ENCODE measurements at regions not wholly inside any gene's neighbourhood (a gene's known extent, or its start where the extent isn't known, plus 50 kb on each side); places are given as distances from the start of the nearest gene placed in this dataset.
A peak's percentile ranks its signal among the peaks of the same experiment; 100 is the strongest.
"Not testable (repeated sequence)": the region's sequence is repeated elsewhere in the genome, so short reads cannot be mapped to it uniquely, and the experiment has no call there.

GRCh38 chr10:27330074-27330473 is 89.5 kb upstream of the ACBD5 start:
- DNase-seq (no peak), ATAC-seq (no peak)
- H3K36me3 ChIP-seq = no peaks in the 10 kb centered on the region
- H3K4me1 ChIP-seq = no peaks in the 10 kb centered on the region
- no peak overlapping the region for H3K4me3 ChIP-seq
- WGBS, 4 donors = 81 to 88% (median 86%) methylated on average over 3 of the region's 3 CpGs
- no peaks in the 10 kb centered on the region for H3K27me3 ChIP-seq
- H3K27ac ChIP-seq = no peak overlapping the region
- no peaks in the 10 kb centered on the region for H3K9me3 ChIP-seq
- intact Hi-C loops (cut with DNase I) = no loop called here
- TF ChIP-seq POLR2A (IDR thresholded peaks at IDR 0.05) (no peak), CTCF (IDR thresholded peaks at IDR 0.05) (no peak)

- no peak for DNase-seq
- no peaks in the 10 kb centered on the region for H3K4me1 ChIP-seq
- H3K36me3 ChIP-seq = no peaks in the 10 kb centered on the region
- 87 to 94% (median 92%) methylated on average over 1 of the region's 1 CpG for WGBS, 4 donors
- no peaks in the 10 kb centered on the region for H3K9me3 ChIP-seq
- no peak for ATAC-seq
- H3K27ac ChIP-seq = no peak overlapping the region
- TF ChIP-seq CTCF (IDR thresholded peaks at IDR 0.05) = no peak
- no peak for TF ChIP-seq POLR2A (IDR thresholded peaks at IDR 0.05)
- intact Hi-C loops (cut with DNase I) = loop anchor here in 1 of 10 donors (10.0 kb wide), 1 partner anchor 704 kb away; no protein-coding TSS in a partner anchor
- H3K27me3 ChIP-seq = no peaks in the 10 kb centered on the region
- no peak overlapping the region for H3K4me3 ChIP-seq
Measured at GRCh38 chr10:27328946-27329345, 88.3 kb upstream of the ACBD5 start.

GRCh38 chr10:27326748-27327147 is 86.2 kb upstream of the ACBD5 start:
- H3K9me3 ChIP-seq, H3K4me3 ChIP-seq, ATAC-seq, H3K4me1 ChIP-seq, H3K27me3 ChIP-seq, H3K27ac ChIP-seq, DNase-seq, H3K36me3 ChIP-seq: not testable (repeated sequence)
- 88 to 94% (median 90%) methylated on average over 5 of the region's 5 CpGs for WGBS, 4 donors
- intact Hi-C loops (cut with DNase I) = loop anchor here in 1 of 10 donors (10.0 kb wide), 1 partner anchor 702 kb away; no protein-coding TSS in a partner anchor

DNA sequence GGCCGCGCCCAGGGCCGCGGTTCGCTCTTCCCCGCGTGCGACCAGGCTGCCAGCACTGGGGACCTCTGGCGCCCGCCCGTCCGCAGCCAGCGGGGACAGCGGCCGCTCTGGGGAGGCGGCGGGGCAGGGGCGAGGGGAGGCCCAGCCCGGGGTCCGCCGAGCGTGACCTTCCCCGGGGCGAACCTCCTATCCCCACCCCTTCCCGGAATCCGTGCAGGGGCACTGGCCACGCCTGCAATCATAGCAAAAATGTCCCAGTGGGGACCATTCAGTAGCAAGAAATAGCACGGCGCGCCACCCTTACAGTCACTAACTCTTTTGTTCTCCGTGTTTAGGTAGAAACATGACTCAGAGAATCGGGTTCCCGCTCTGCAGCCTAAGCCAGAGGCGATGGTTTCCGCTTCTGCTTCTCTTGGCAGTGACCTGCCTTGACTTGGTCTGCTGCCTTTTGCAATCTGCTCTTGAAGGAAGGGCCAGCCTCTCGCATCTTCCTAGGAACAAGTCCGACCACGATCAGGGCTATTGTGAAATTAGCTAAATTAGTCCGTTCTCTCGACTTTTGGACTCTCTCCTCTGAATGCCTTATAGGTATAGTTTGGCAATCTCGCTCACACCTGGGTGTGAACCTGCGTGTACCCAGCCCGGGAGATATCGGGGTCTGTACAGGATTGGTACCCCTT is 79.3 kb upstream of the ACBD5 start:
- H3K4me3 ChIP-seq = peak overlapping the region in 11 of 12 donors; percentile 26 to 61 (median 47)
- peak overlapping the region in 11 of 12 donors; percentile 14 to 92 (median 65) for H3K27ac ChIP-seq
- H3K36me3 ChIP-seq = no peaks in the 10 kb centered on the region
- ATAC-seq = peak; percentile 77 to 97 (median 92)
- peaks cover 0 to 13% (median 0%) of the 10 kb centered on the region in 9 donors for H3K27me3 ChIP-seq
- WGBS, 4 donors = 18 to 33% (median 26%) methylated on average over 34 to 44 of the region's 44 CpGs
- no peak for TF ChIP-seq CTCF (IDR thresholded peaks at IDR 0.05)
- TF ChIP-seq POLR2A (IDR thresholded peaks at IDR 0.05) = no peak
- peaks cover 0 to 16% (median 1%) of the 10 kb centered on the region in 12 donors for H3K4me1 ChIP-seq
- intact Hi-C loops (cut with DNase I) = loop anchor here in 3 of 10 donors (5.0 to 10.0 kb wide), 3 partner anchors 693 to 748 kb away; no protein-coding TSS in a partner anchor
- peak; percentile 50 to 88 (median 71) for DNase-seq
- H3K9me3 ChIP-seq = no peaks in the 10 kb centered on the region

- intact Hi-C loops (cut with DNase I) = loop anchor here in 1 of 10 donors (5.0 kb wide), 1 partner anchor 692 kb away; no protein-coding TSS in a partner anchor
- peak overlapping the region in 5 of 12 donors; percentile 42 to 61 (median 47) for H3K4me3 ChIP-seq
- not testable (repeated sequence) for ATAC-seq, H3K9me3 ChIP-seq, DNase-seq, H3K36me3 ChIP-seq
- peaks cover 0 to 13% (median 0%) of the 10 kb centered on the region in 9 donors for H3K27me3 ChIP-seq
- H3K27ac ChIP-seq = peak overlapping the region in 10 of 12 donors; percentile 14 to 92 (median 60)
- H3K4me1 ChIP-seq = peaks cover 0 to 16% (median 1%) of the 10 kb centered on the region in 12 donors
- WGBS, 4 donors = 93 to 96% (median 94%) methylated on average over 5 of the region's 5 CpGs
Measured at GRCh38 chr10:27319139-27319538, 78.5 kb upstream of the ACBD5 start.

GRCh38 chr10:27315082-27315481 is 74.5 kb upstream of the ACBD5 start:
- not testable (repeated sequence) for DNase-seq, H3K36me3 ChIP-seq, H3K27ac ChIP-seq, ATAC-seq, H3K4me1 ChIP-seq, H3K4me3 ChIP-seq, H3K9me3 ChIP-seq
- H3K27me3 ChIP-seq = peaks cover 0 to 13% (median 0%) of the 10 kb centered on the region in 9 donors
- 68 to 91% (median 81%) methylated on average over 2 of the region's 2 CpGs for WGBS, 4 donors
- intact Hi-C loops (cut with DNase I) = loop anchor here in 1 of 10 donors (5.0 kb wide), 1 partner anchor 688 kb away; no protein-coding TSS in a partner anchor

DNA sequence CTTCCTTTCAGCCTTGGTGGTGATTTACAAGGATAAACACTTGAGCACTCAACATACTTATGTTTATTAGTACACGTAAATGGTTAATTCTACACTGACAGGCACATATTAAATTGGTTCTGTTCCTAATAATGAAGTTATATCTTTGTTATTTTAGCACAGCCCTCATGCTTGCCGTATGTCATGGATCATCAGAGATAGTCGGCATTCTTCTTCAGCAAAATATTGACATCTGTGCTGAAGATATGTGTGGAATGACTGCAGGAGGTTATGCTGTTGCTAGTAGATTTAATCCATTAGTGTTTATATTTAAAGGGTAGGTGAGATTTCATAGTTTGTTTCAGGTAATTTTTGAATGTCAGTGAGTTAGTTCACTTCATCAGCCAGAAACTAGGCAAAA is 73.0 kb upstream of the ACBD5 start:
- not testable (repeated sequence) for H3K27ac ChIP-seq, DNase-seq, ATAC-seq, H3K4me1 ChIP-seq, H3K36me3 ChIP-seq, H3K27me3 ChIP-seq, H3K9me3 ChIP-seq, H3K4me3 ChIP-seq
- intact Hi-C loops (cut with DNase I) = loop anchor here in 1 of 10 donors (5.0 kb wide), 1 partner anchor 51 kb away; no protein-coding TSS in a partner anchor
- WGBS, 4 donors = 70 to 76% (median 74%) methylated on average over 3 of the region's 3 CpGs
